ENCODE measurements at regions not wholly inside any gene's neighbourhood (a gene's known extent, or its start where the extent isn't known, plus 50 kb on each side); places are given as distances from the start of the nearest gene placed in this dataset.

DNA sequence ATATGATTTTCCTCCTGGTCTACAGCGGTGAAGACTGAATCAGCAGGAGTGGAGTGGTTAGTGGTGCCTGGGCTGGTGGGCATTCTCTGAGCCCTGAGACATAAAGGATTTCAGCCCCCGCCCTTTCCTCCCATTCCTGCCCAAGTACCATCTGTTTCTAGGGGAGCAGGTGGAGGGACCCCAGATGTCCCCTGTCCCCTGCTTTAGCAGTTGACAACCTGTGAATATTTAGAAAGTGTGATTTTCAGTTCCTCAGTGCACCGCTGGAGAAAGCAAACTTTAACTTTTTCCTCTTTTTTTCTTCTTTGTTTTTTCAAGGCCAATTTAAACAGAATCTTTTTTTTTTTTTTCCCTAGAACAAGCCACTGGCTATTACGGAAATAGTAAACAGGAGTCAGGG lies 163.8 kb upstream of the MYL2 start (continued):
- TF ChIP-seq CDX4 (CRISPR knock-in tag; IDR thresholded peaks at IDR 0.05; ENCODE audit: borderline replicate concordance), result no peak
- TF ChIP-seq, protein P1, sequence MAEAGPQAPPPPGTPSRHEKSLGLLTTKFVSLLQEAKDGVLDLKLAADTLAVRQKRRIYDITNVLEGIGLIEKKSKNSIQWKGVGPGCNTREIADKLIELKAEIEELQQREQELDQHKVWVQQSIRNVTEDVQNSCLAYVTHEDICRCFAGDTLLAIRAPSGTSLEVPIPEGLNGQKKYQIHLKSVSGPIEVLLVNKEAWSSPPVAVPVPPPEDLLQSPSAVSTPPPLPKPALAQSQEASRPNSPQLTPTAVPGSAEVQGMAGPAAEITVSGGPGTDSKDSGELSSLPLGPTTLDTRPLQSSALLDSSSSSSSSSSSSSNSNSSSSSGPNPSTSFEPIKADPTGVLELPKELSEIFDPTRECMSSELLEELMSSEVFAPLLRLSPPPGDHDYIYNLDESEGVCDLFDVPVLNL (CRISPR knock-in tag; IDR thresholded peaks at IDR 0.05; ENCODE audit: borderline replicate concordance, low read depth), result no peak
- no peak for TF ChIP-seq ESRRA (CRISPR knock-in tag; IDR thresholded peaks at IDR 0.05; ENCODE audit: borderline replicate concordance)
- TF ChIP-seq NR1H2 (CRISPR knock-in tag; IDR thresholded peaks at IDR 0.05), result no peak
- TF ChIP-seq ZNF263 (CRISPR knock-in tag; IDR thresholded peaks at IDR 0.05; ENCODE audit: low read depth), result no peak
- no peak for TF ChIP-seq HMGXB4 (CRISPR knock-in tag; IDR thresholded peaks at IDR 0.05)

DNA sequence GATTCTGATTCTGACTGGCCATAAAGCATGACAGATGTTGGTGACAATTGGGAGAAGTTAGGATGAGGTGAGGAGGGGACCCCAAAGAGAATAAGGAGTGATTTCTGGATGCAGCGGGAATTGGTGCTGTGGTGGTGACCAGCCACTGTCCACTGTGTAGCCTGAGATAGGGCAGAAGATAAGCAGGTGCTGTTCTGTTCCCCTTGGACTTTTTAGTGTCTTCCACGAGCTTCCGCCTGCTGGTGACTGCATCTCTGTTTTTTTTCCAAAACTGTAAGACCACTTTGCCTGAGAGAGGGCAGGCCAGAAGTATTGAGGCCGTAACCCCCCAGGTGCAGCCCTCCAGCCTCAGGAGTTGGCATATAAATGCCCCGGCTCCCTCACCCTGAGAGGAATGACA lies 161.2 kb upstream of the MYL2 start:
- CTCF ChIA-PET, result interaction anchor here (1.1 kb wide), 1 partner anchor 21 kb away, joined by 3 read pairs; no protein-coding TSS in a partner anchor
- Mint-ChIP-seq H3K4me3 (no peak overlapping the region), H3K27ac (no peak overlapping the region), H3K36me3 (peaks cover 3% of the 10 kb centered on the region; the same call in 1 of the 2 replicates), H3K9me3 (peaks cover 5% of the 10 kb centered on the region), H3K4me1 (peaks cover 38% of the 10 kb centered on the region), H3K27me3 (ENCODE audit: low read depth) (no peaks in the 10 kb centered on the region)
- TF ChIP-seq FOXP1 (CRISPR knock-in tag; IDR thresholded peaks at IDR 0.05; ENCODE audit: borderline replicate concordance), result no peak
- TF ChIP-seq GTF2I (CRISPR knock-in tag; conservative IDR thresholded peaks at IDR 0.05), result no peak
- TF ChIP-seq ATF1 (CRISPR knock-in tag; IDR thresholded peaks at IDR 0.05), result no peak
- TF ChIP-seq NFATC4 (CRISPR knock-in tag; IDR thresholded peaks at IDR 0.05), result no peak
- no peak for TF ChIP-seq RORB (CRISPR knock-in tag; IDR thresholded peaks at IDR 0.05)
- no peak for TF ChIP-seq ZBTB21 (CRISPR knock-in tag; IDR thresholded peaks at IDR 0.05; ENCODE audit: borderline replicate concordance)
- no peak for TF ChIP-seq ARID4B (CRISPR knock-in tag; IDR thresholded peaks at IDR 0.05; ENCODE audit: borderline replicate concordance)
- no peak for TF ChIP-seq SMAD4 (CRISPR knock-in tag; IDR thresholded peaks at IDR 0.05)
- TF ChIP-seq SP1 (CRISPR knock-in tag; conservative IDR thresholded peaks at IDR 0.05), result no peak
- no peak for TF ChIP-seq TCF7 (CRISPR knock-in tag; IDR thresholded peaks at IDR 0.05; ENCODE audit: low read depth)
- TF ChIP-seq ESRRA (CRISPR knock-in tag; IDR thresholded peaks at IDR 0.05; ENCODE audit: borderline replicate concordance), result no peak
- TF ChIP-seq FOXK1 (CRISPR knock-in tag; IDR thresholded peaks at IDR 0.05), result no peak
- TF ChIP-seq, protein P2, sequence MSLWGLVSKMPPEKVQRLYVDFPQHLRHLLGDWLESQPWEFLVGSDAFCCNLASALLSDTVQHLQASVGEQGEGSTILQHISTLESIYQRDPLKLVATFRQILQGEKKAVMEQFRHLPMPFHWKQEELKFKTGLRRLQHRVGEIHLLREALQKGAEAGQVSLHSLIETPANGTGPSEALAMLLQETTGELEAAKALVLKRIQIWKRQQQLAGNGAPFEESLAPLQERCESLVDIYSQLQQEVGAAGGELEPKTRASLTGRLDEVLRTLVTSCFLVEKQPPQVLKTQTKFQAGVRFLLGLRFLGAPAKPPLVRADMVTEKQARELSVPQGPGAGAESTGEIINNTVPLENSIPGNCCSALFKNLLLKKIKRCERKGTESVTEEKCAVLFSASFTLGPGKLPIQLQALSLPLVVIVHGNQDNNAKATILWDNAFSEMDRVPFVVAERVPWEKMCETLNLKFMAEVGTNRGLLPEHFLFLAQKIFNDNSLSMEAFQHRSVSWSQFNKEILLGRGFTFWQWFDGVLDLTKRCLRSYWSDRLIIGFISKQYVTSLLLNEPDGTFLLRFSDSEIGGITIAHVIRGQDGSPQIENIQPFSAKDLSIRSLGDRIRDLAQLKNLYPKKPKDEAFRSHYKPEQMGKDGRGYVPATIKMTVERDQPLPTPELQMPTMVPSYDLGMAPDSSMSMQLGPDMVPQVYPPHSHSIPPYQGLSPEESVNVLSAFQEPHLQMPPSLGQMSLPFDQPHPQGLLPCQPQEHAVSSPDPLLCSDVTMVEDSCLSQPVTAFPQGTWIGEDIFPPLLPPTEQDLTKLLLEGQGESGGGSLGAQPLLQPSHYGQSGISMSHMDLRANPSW (CRISPR knock-in tag; conservative IDR thresholded peaks at IDR 0.05; ENCODE audit: low read depth), result no peak
- no peak for TF ChIP-seq JAZF1 (CRISPR knock-in tag; IDR thresholded peaks at IDR 0.05)
- TF ChIP-seq KAT7 (CRISPR knock-in tag; IDR thresholded peaks at IDR 0.05; ENCODE audit: borderline replicate concordance), result no peak
- TF ChIP-seq ZMAT4 (CRISPR knock-in tag; IDR thresholded peaks at IDR 0.05), result no peak
- TF ChIP-seq, protein P3, sequence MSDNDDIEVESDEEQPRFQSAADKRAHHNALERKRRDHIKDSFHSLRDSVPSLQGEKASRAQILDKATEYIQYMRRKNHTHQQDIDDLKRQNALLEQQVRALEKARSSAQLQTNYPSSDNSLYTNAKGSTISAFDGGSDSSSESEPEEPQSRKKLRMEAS (CRISPR knock-in tag; IDR thresholded peaks at IDR 0.05), result no peak
- no peak for TF ChIP-seq FOXJ3 (CRISPR knock-in tag; IDR thresholded peaks at IDR 0.05; ENCODE audit: borderline replicate concordance)
- DNase-seq (ENCODE audit: low spot score), result no peak
- no peak for ATAC-seq
- POLR2A ChIA-PET, result no interaction called here
